GM19452 (cell line): ENCODE measurements at regions not wholly inside any gene's neighbourhood (a gene's known extent, or its start where the extent isn't known, plus 50 kb on each side); places are given as distances from the start of the nearest gene placed in this dataset.

Source experiments
- ATAC-seq: cut with Tn5 transposase; IDR thresholded peaks from one replicate; pipeline ENCODE4 v1.9.1; 2021; ENCODE audit not compliant: unreplicated experiment

DNA sequence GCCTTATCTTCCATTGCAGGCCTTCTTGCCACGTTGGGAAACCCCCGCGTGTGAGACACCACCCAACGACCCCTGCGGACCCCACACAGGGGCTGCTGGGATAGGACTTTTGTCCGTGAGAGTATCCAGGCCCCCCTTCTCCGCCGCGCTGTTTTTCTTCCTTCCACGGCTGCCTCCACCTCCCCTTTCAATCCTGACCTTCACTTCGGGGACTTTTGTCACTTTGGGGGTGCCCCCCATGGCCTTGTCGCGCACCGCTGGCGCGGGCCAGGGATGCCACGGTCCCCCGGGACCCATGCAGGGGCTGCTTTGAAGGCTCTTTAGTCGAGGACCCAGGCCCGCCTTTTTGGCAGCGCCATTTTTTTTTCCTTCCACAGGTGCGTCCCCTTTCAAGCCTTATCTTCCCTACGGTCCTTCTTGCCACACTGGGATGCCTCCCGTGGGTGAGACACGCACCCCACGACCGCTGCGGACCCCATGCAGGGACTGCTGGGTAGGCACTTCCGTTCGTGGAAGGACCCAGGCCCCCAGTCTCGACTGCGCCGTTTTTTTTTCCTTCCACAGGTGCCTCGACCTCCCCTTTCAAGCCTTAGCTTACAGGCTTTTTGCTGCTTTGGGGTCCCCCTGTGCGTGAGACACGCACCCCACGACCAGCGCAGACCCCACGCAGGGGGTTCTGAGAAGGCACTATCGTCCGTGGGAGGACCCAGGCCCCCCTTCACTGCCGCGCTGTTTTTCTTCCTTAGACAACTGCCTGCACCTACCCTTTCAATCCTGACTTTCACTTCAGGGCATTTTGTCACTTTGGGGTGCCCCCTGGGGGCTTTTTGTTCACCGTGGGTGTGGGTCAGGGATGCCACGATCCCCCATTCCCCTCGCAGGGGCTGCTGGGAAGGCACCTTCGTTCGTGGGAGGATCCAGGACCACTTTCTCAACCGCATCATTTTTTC lies 267.4 kb downstream of the ALG10 start:
- no peak for ATAC-seq

DNA sequence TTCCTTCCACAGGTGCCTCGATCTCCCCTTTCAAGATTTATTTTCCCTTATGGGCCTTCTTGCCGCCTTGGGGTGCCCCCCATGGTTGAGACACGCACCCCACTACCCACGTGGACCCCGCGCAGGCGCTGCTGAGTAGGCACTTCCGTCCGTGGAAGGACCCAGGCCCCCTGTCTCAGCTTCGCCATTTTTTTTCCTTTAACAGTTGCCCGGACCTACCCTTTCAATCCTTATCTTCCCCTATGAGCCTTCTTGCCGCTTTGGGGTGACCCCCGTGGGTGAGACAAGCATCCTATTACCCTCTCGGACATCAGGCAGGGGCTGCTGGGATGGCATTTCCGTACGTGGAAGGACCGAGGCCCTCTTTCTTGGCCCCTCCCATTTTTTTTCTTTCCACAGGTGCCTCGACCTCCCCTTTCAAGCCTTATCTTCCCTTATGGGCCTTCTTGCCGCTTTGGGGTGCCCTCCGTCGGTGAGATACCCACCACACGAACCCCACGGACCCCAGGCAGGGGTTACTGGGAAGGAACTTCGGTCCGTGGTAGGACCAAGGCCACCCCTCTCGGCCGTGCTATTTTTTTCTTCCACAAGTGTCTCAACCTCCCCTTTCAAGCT lies 268.2 kb downstream of the ALG10 start:
- ATAC-seq = no peak

- ATAC-seq = no peak
Observed at GRCh38 chr12:34291001-34291400, 268.7 kb downstream of the ALG10 start.

- no peak for ATAC-seq
Observed at GRCh38 chr12:34291426-34291901, 269.2 kb downstream of the ALG10 start.

- no peak for ATAC-seq
Observed at GRCh38 chr12:34292736-34293625, 270.7 kb downstream of the ALG10 start.

- ATAC-seq = no peak
Observed at GRCh38 chr12:34294137-34294536, 271.8 kb downstream of the ALG10 start.

GRCh38 chr12:34294671-34295365 lies 272.5 kb downstream of the ALG10 start:
- ATAC-seq = no peak

DNA sequence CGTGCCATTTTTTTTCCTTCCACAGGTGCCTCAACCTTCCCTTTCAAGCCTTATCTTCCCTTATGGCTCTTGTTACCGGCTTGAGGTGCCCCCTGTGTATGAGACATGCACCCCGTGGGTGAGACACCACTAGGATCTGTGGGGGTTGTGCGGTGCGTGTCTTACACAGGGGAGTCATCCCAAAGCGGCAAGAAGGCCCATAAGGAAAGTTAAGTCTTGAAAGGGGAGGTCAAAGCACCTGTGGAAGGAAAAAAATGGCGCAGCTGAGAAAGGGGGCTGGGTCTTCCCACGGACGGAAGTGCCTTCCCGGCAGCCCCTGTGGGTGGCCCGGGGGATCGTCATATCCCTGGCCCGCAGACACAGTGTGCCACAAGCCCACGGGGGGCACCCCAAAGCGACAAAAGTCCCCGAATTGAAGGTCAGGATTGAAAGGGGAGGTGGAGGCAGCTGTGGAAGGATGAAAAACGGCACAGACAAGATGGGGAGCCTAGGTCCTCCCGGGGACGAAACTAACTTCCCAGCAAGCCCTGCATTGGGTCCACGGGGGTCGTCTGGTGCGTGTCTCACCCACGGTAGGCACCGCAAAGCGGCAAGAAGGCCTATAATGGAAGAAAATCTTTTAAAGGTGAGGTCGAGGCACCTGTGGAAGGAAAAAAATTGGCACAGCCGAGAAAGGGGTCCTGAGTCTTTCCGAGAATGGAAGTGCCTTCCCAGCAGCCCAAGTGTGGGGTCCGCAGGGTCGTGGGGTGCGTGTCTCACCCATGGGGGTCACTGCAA lies 273.3 kb downstream of the ALG10 start:
- no peak for ATAC-seq

DNA sequence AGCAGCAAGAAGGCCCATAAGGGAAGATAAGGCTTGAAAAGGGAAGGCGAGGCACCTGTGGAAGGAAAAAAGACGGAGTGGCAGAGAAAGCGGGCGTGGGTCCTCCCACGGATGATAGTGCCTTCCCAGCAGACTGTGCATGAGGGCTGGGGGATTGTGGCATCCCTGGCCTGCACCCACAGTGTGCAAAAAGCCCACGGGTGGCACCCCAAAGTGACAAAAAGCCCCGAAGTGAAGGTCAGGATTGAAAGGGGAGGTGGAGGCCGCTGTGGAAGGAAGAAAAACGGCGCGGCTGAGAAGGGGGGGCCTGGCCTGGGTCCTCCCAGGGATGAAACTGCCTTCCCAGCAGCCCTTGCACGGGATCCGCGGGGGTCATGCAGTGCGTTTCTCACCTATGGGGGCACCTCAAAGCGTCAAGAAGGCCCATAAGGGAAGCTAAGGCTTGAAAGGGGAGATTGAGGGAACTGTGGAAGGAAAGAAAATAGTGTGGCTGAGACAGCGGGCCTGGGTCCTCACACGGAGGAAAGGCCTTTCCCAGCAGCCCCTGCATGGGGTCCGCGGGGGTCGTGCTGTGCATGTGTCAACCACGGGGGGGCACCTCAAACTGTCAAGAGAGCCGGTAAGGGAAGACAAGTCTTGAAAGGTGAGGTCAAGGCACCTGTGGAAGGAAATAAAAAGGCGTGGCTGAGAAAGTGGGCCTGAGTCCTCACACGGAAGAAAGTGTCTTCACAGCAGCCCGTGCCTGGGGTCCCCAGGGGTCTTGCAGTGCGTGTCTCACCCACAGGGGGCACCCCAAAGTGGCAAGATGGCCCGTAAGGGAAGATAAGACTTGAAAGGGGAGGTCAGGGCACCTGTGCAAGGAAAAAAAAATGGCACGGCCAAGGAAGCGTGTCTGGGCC lies 274.1 kb downstream of the ALG10 start:
- no peak for ATAC-seq

DNA sequence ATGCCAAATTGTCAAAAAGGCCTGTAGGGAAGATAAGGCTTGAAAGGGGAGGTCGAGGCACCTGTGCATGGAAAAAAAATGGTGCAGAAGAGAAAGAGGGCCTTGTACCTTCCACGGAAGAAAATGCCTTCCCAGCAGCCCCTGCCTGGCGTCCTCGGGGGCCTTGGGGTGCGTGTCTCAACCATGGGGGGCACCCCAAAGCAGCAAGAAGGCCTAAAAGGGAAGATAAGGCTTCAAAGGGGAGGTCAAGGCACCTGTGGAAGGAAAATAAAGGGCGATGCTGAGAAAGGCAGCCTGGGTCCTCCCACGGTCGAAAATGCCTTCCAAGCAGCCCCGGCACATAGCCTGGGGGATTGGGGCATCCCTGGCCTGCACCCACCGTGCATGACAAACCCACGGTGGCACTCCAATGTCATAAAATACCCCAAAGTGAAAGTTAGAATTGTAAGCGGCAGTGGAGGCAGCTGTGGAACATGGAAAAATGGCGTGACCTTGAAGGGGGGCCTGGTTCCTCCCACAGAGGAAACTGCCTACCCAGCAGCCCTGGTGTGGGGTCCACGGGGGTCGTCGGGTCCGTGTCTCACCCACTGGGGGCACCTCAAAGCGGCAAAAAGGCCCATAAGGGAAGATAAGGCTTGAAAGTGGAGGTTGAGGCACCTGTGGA lies 275.0 kb downstream of the ALG10 start:
- no peak for ATAC-seq

GRCh38 chr12:34297790-34298164 lies 275.5 kb downstream of the ALG10 start:
- ATAC-seq = no peak

GRCh38 chr12:34298176-34298970 lies 276.1 kb downstream of the ALG10 start:
- ATAC-seq = no peak

- no peak for ATAC-seq
Observed at GRCh38 chr12:34298971-34299801, 276.9 kb downstream of the ALG10 start.

DNA sequence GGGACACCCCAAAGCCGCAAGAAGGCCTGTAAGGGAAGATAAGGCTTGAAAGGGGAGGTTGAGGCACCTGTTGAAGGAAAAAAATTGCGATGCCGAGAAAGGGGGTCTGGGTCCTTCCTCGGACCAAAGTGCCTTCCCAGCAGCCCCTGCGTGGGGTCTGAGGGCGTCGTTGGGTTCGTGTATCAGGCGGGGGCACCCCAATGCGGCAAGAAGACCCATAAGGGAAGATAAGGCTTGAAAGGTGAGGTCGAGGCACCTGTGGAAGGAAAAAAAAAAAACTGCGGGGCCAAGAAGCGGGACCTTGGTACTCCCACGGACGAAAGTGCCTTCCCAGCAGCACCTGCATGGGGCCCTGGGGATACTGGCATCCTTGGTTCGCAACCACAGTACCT lies 277.5 kb downstream of the ALG10 start:
- no peak for ATAC-seq

DNA sequence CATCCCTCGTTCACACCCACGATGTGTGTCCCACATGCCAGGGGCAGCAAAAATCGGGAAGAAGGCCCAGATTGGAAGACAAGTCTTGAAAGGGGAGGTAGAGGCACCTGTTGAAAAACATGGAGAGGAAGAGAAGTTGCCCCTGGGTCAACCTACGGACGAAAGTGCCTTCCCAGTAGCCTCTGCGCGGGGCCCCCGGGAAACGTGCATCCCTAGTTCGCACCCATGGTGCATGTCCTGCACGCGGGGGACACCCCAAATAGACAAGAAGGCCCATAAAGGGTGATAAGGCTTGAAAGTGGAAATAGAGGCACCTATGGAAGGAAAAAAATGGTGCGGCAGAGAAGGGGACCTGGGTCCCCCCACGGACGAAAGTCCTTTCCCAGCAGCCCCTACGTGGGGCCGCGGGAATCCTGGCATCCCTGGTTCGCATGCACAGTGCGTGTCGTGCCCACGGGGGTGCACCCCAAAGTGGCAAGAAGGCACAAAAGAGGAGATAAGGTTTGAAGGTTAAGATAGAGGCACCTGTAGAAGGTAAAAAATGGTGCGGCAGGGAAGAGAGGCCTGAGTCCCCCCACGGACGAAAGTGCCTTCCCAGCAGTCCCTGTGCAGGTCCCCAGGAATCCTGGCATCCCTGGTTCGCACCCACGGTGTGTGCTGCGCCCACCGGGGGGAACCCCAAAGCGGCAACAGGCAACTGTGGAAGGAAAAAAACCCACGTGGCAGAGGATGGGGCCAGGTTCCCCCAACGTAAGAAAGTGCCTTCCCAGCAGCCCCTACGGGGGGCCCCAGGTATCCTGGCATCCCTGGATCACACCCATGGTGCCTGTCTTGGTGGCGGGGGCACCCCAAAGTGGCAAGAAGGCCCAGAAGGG lies 278.3 kb downstream of the ALG10 start:
- ATAC-seq = no peak
